ENCODE measurements at regions not wholly inside any gene's neighbourhood (a gene's known extent, or its start where the extent isn't known, plus 50 kb on each side); places are given as distances from the start of the nearest gene placed in this dataset.
"Not testable (repeated sequence)": the region's sequence is repeated elsewhere in the genome, so short reads cannot be mapped to it uniquely, and the experiment has no call there.

GRCh38 chr4:45471335-45471734, 652.5 kb downstream of the GABRG1 start:
- DNase-seq, result no peak

DNA sequence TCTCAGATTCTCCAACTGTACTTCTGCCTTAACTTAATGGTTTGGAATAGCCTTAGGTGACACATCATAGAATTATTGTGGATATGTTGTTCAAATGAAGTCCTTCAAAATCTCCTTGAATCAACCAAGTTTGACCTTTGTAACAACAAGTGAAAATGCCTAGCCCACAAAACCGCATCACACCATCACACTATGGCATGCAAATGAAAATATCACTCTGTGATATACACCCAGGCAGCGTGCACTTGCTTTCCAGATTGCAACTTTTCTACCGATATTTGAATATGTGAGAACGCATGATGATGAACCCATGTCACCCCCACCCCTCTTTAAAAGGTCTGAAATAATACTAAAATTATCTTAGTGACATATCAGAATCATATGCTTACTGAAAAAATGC, 656.7 kb downstream of the GABRG1 start:
- no peak for DNase-seq

- not testable (repeated sequence) for DNase-seq
These were observed 663.7 kb downstream of the GABRG1 start for GRCh38 chr4:45460157-45460556.

GRCh38 chr4:45455217-45455616, 668.6 kb downstream of the GABRG1 start:
- no peak for DNase-seq

GRCh38 chr4:45453258-45453853, 670.5 kb downstream of the GABRG1 start:
- DNase-seq, result peak; percentile 32 to 67

DNA sequence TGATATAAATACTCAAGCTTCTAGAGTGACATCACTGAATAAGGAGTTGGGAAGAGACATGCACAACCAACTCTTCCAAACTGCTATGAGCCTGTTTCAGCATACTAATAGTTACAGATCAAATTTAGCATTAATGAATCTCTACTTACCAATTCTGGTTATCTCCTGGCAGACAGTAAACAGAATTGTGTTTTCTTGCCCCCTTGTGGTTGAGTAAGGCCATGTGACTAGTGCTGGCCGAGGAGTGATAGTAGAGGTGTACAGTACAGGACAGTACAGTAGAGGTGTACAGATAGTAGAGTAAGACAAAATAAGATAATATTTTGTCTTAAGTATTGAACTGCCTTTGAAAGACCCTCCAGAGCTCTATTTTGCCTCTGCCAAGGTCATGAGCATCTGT, 681.4 kb downstream of the GABRG1 start:
- peak; percentile 3 to 31 for DNase-seq

GRCh38 chr4:45438047-45438446, 685.8 kb downstream of the GABRG1 start:
- DNase-seq, result no peak

GRCh38 chr4:45437381-45437780, 686.5 kb downstream of the GABRG1 start:
- DNase-seq, result no peak

- DNase-seq, result no peak
These were observed 698.7 kb downstream of the GABRG1 start for GRCh38 chr4:45425135-45425534.

GRCh38 chr4:45423896-45424295, 697.5 kb upstream of the GNPDA2 start:
- DNase-seq, result peak in 1 of 2 experiments; percentile 15

- DNase-seq, result not testable (repeated sequence)
These were observed 693.8 kb upstream of the GNPDA2 start for GRCh38 chr4:45420091-45420674.

DNA sequence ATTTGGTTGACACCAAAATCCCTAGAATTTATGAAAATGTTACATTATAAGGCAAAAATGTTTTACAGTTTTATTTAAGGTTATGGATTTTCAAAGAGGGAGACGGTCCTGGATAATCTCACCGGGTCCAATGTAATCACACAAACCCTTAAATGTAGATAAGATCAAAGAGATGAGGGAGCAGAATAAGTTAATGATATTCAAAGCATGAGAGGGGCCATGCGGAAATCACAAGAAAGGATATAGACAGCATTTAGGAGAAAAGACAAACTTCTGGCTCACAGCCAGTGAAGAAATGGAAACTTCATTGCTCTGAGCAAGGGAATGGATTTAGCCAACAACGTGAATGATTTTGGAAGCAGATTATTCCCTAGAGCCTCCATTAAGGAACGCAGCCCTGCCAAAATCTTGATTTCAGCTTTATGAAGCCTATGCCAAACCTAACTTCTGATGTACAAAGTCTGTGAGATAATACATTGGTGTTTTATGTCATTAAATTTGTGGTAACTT, 684.4 kb upstream of the GNPDA2 start:
- no peak for DNase-seq

DNA sequence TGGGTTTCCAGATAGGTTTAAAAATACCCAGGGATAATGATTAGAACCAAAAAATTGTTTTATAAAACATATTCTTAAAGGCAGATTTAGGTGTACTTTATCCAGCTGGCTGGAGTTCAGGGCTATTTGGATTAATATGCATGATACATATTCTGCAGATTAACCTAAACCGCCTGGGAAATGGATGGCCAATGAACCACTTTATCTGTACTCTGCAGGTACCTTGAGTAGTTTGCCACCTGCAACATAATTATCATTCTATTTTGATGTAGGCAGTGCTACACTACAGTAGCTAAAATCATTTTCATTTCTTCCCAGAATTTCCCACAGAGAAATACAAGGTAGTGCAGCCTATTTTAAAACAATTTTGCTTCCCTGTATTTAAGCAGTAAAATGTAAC, 683.2 kb upstream of the GNPDA2 start:
- DNase-seq, result no peak

- no peak for DNase-seq
These were observed 682.6 kb upstream of the GNPDA2 start for GRCh38 chr4:45408996-45409395.

GRCh38 chr4:45399116-45399515, 672.8 kb upstream of the GNPDA2 start:
- no peak for DNase-seq

DNA sequence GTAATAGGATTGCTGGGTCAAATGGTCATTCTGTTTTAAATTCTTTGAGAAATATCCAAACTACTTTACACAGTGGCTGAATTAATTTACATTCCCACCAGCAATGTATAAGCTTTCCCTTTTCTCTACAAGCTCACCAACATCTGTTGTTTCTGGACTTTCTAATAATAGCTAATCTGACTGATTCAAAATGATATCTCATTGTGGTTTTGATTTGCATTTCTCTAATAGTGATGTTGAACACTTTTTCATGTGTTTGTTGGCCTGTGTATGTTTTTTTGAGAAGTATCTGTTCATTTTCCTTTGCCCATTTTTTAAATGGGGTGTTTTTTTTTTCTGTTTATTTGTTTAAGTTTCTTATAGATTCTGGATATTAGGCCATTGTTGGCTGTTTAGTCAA, 659.0 kb upstream of the GNPDA2 start:
- DNase-seq, result no peak

DNA sequence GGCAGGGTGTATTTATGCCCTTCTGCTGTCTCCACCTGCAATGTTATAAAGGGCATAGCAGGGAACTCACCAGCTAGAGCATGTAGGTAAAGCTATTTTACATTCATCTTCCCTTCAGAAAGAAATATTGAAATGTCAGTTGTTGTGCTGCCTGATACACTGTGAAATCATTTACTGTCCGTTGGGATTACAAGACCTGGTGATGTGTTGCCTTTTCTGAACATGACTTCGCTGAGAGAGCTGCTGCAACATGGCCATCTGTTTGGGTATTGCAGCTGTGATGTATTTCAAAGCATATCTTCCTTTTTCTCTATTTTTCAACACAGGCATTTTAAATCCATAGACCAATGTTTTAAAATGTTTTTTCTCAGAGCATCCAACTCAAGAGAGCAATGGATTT, 644.1 kb upstream of the GNPDA2 start:
- DNase-seq, result no peak

- no peak for DNase-seq
These were observed 642.5 kb upstream of the GNPDA2 start for GRCh38 chr4:45368832-45369231.

DNA sequence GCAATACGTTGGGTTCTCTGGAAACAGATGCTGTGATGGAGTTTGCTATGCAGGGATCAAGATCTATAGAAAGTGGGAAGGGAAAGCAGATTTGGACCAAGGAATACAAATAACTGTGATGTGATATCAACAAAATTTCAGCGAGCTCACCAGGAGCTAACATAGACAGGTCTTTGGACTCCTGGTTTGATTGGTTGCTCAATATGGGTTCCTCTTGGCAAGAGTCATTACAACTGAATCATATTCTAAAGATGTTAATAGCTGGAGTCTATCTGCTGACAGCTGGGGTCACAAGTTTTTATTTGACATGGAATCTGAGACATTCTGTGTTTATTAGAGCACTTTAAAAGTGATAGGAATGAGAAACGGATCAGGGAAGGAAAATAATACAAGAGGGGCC, 637.6 kb upstream of the GNPDA2 start:
- no peak for DNase-seq

- no peak for DNase-seq
These were observed 632.5 kb upstream of the GNPDA2 start for GRCh38 chr4:45358573-45359506.

GRCh38 chr4:45353161-45353560, 626.8 kb upstream of the GNPDA2 start:
- DNase-seq, result no peak

DNA sequence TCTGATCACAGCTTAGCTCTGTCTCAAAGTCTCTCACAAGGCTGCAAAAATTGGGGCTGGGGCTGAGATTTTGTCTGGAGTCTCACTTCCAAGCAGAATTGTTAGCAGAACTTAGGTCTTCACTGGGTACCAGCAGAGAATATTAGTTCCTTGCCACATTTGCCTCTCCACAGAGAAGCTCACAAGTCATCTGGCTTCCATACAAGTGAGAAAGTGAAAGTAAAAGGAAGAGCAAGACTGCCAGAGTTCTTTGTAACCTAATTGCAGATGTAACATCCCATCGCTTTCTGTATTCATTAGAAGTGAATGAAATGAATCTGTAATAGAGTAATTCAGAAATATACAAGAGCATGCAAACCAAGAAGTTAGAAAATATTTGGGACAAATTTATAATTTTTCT, 624.1 kb upstream of the GNPDA2 start:
- no peak for DNase-seq

- no peak for DNase-seq
These were observed 623.5 kb upstream of the GNPDA2 start for GRCh38 chr4:45349859-45350258.

All from NCI-H2081 (cell line).